GM04503 (cell line): ENCODE measurements at regions not wholly inside any gene's neighbourhood (a gene's known extent, or its start where the extent isn't known, plus 50 kb on each side); places are given as distances from the start of the nearest gene placed in this dataset.

Source experiments
- DNase-seq: peaks from one replicate; pipeline ENCODE4 v3.0.0-alpha.2; 2012; ENCODE audit warnings: low read depth

GRCh38 chr5:33324667-33325307, 116.0 kb upstream of the TARS1 start:
- no peak for DNase-seq

GRCh38 chr5:33328818-33329217, 111.9 kb upstream of the TARS1 start:
- DNase-seq = no peak

GRCh38 chr5:33329891-33330290, 110.9 kb upstream of the TARS1 start:
- no peak for DNase-seq

GRCh38 chr5:33330426-33330825, 110.3 kb upstream of the TARS1 start:
- no peak for DNase-seq

GRCh38 chr5:33330992-33331391, 109.8 kb upstream of the TARS1 start:
- DNase-seq = no peak

- DNase-seq = no peak
These were observed 108.0 kb upstream of the TARS1 start for GRCh38 chr5:33332804-33333203.

GRCh38 chr5:33334829-33335228, 105.9 kb upstream of the TARS1 start:
- DNase-seq = no peak

- DNase-seq = no peak
These were observed 103.7 kb upstream of the TARS1 start for GRCh38 chr5:33336891-33337636.

- DNase-seq = no peak
These were observed 103.2 kb upstream of the TARS1 start for GRCh38 chr5:33337637-33337992.

- DNase-seq = no peak
These were observed 102.2 kb upstream of the TARS1 start for GRCh38 chr5:33338336-33339110.

GRCh38 chr5:33339413-33339812, 101.4 kb upstream of the TARS1 start:
- DNase-seq = no peak

GRCh38 chr5:33340195-33340594, 100.6 kb upstream of the TARS1 start:
- DNase-seq = no peak

- DNase-seq = no peak
These were observed 99.4 kb upstream of the TARS1 start for GRCh38 chr5:33341351-33341750.

- DNase-seq = peak; percentile 73
These were observed 97.0 kb upstream of the TARS1 start for GRCh38 chr5:33343676-33344327.

- DNase-seq = no peak
These were observed 94.2 kb upstream of the TARS1 start for GRCh38 chr5:33346534-33346933.

- no peak for DNase-seq
These were observed 79.0 kb upstream of the TARS1 start for GRCh38 chr5:33361781-33362180.

GRCh38 chr5:33362915-33363314, 77.8 kb upstream of the TARS1 start:
- no peak for DNase-seq

- DNase-seq = no peak
These were observed 77.2 kb upstream of the TARS1 start for GRCh38 chr5:33363537-33363936.

GRCh38 chr5:33364406-33364805, 76.4 kb upstream of the TARS1 start:
- DNase-seq = no peak

GRCh38 chr5:33367416-33367815, 73.3 kb upstream of the TARS1 start:
- no peak for DNase-seq

GRCh38 chr5:33369485-33370465, 71.0 kb upstream of the TARS1 start:
- DNase-seq = peak; percentile 70
